Keratinocyte (primary cell): ENCODE measurements at regions not wholly inside any gene's neighbourhood (a gene's known extent, or its start where the extent isn't known, plus 50 kb on each side); places are given as distances from the start of the nearest gene placed in this dataset.

ENCODE experiments used
- EZH2 ChIP-seq: IDR thresholded peaks from one replicate; pipeline ENCODE4 v1.6.1; 2012; ENCODE audit warnings: inconsistent platforms, mild to moderate bottlenecking, low read length, moderate library complexity
- TF ChIP-seq, protein P1 (sequence below), 3 experiments: IDR thresholded peaks in 1 of 3; conservative IDR thresholded peaks in 1 of 3; optimal IDR thresholded peaks in 1 of 3; 2 replicates in 2 of 3; 3 replicates in 1 of 3; pipeline versions ENCODE3 to v1.5.1; 2011; ENCODE audit warnings: low read length in 3 of 3, mild to moderate bottlenecking in 3 of 3, moderate library complexity in 2 of 3, control low read depth in 1 of 3, inconsistent platforms in 1 of 3; ENCODE audit not compliant: insufficient read depth in 2 of 3; ENCODE audit errors: extremely low read depth in 1 of 3

DNA sequence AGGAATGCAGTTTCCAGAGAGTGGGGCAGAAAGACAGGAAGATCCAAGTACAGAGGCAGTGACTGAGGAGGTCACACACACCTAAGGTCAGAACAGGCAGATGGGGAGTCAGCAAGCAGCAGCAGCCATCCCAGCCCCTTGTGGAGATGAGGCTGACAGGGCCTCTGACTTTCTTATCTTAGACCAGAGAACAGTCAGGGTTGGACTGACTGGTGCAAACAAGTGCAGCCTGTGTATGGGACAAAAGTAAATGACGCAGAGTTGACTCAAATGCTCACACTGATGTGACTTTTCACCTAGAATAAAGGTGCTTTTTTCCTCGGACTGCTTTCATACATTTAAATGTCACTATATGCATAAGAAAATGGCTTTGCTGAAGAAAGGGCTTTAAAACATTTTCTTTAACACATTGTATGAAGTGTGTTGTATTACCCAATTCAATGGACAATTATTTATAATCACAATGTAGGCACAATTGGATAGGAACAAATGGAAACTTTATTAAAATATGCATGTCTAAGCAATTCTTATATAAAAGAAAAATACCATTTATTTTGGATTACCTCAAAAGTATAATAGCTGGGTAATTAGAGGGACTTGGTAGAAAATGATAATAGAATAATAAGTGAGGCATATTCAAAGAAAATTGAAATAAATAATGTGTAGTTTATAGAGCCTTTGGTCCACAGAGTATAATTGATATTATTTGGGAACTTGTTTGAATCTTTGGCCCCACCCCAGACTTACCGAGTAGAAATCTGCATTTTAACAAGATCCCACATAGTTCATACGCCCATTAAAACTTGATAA, 1321.5 kb upstream of the CELF4 start:
- no peak for TF ChIP-seq EZH2
- TF ChIP-seq, protein P1, sequence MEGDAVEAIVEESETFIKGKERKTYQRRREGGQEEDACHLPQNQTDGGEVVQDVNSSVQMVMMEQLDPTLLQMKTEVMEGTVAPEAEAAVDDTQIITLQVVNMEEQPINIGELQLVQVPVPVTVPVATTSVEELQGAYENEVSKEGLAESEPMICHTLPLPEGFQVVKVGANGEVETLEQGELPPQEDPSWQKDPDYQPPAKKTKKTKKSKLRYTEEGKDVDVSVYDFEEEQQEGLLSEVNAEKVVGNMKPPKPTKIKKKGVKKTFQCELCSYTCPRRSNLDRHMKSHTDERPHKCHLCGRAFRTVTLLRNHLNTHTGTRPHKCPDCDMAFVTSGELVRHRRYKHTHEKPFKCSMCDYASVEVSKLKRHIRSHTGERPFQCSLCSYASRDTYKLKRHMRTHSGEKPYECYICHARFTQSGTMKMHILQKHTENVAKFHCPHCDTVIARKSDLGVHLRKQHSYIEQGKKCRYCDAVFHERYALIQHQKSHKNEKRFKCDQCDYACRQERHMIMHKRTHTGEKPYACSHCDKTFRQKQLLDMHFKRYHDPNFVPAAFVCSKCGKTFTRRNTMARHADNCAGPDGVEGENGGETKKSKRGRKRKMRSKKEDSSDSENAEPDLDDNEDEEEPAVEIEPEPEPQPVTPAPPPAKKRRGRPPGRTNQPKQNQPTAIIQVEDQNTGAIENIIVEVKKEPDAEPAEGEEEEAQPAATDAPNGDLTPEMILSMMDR (optimal IDR thresholded peaks at IDR 0.05 in 1 of 3, IDR thresholded peaks at IDR 0.05 in 1 of 3, conservative IDR thresholded peaks at IDR 0.05 in 1 of 3; ENCODE audit: extremely low read depth in 1 of 3, insufficient read depth in 2 of 3, low read length in 3 of 3), result no peak
